ENCODE measurements at regions not wholly inside any gene's neighbourhood (a gene's known extent, or its start where the extent isn't known, plus 50 kb on each side); places are given as distances from the start of the nearest gene placed in this dataset.
A peak's percentile ranks its signal among the peaks of the same experiment; 100 is the strongest.

DNA sequence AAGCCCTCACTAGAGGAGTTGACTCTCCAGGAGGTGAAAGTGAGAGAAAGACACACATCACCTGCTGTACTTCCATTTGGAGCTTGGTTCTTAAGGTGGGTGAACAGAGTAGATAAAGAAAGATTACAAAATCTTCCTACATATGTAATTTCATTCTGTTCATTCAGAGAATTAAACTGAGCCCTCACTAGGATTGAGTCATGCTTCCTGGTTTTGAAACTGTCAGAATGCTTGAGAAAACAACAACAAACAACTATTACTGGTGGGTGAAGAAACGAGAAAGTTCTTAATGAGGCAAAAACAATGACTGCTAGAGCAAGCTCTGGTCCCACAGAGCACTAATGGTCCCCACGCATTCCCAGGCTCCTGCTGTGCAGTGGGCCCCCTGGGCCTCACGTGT, 841.7 kb downstream of the VRK1 start:
- no peak for TF ChIP-seq EP300 (IDR thresholded peaks at IDR 0.05)
- TF ChIP-seq, protein P1, sequence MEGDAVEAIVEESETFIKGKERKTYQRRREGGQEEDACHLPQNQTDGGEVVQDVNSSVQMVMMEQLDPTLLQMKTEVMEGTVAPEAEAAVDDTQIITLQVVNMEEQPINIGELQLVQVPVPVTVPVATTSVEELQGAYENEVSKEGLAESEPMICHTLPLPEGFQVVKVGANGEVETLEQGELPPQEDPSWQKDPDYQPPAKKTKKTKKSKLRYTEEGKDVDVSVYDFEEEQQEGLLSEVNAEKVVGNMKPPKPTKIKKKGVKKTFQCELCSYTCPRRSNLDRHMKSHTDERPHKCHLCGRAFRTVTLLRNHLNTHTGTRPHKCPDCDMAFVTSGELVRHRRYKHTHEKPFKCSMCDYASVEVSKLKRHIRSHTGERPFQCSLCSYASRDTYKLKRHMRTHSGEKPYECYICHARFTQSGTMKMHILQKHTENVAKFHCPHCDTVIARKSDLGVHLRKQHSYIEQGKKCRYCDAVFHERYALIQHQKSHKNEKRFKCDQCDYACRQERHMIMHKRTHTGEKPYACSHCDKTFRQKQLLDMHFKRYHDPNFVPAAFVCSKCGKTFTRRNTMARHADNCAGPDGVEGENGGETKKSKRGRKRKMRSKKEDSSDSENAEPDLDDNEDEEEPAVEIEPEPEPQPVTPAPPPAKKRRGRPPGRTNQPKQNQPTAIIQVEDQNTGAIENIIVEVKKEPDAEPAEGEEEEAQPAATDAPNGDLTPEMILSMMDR (IDR thresholded peaks at IDR 0.05), result no peak
- TF ChIP-seq POLR2A (IDR thresholded peaks at IDR 0.05), result no peak
- peaks cover 0 to 12% (median 0%) of the 10 kb centered on the region in 4 donors for H3K4me1 ChIP-seq
- DNase-seq (ENCODE audit: low spot score in 2 of 2), result no peak

DNA sequence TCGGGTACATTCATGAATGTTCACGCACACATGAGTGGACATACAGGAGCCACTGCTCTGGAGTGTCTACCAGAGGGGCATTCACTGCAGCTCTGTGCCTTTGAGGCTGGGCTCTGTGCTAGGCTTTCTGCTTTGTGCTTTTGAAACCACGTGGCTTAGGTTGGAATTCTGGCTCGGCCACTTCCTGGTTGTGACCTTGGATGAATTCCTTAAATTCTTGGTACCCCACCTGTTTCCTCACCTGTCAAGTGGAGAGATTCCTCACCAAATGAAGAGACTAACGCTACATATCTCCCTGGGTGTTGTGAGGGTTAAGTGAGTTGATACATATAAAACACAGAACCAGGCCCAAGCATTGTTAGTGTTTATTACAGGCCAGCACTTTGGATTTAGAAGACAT, 842.8 kb downstream of the VRK1 start:
- Histone ChIP-seq H3K4me1 (peaks cover 0 to under 1% (median 0%) of the 10 kb centered on the region in 4 donors), H3K27ac (no peak overlapping the region), H3K4me3 (no peak overlapping the region), H3K27me3 (no peaks in the 10 kb centered on the region), H3K9me3 (no peaks in the 10 kb centered on the region), H3K36me3 (no peaks in the 10 kb centered on the region)
- no peak for DNase-seq (ENCODE audit: low spot score in 2 of 2)
- TF ChIP-seq, protein P1 (IDR thresholded peaks at IDR 0.05), result no peak
- TF ChIP-seq EP300 (IDR thresholded peaks at IDR 0.05), result no peak
- no peak for TF ChIP-seq POLR2A (IDR thresholded peaks at IDR 0.05)
- 74 to 77% methylated on average over 5 of the region's 5 CpGs for WGBS, 2 donors

More for the DNA sequence above, 841.7 kb downstream of the VRK1 start:
- H3K36me3 ChIP-seq, result no peaks in the 10 kb centered on the region
- 26 to 36% methylated on average over 3 of the region's 3 CpGs for WGBS, 2 donors
- no peak overlapping the region for H3K4me3 ChIP-seq
- H3K27ac ChIP-seq, result no peak overlapping the region
- H3K27me3 ChIP-seq, result no peaks in the 10 kb centered on the region
- H3K9me3 ChIP-seq, result no peaks in the 10 kb centered on the region

DNA sequence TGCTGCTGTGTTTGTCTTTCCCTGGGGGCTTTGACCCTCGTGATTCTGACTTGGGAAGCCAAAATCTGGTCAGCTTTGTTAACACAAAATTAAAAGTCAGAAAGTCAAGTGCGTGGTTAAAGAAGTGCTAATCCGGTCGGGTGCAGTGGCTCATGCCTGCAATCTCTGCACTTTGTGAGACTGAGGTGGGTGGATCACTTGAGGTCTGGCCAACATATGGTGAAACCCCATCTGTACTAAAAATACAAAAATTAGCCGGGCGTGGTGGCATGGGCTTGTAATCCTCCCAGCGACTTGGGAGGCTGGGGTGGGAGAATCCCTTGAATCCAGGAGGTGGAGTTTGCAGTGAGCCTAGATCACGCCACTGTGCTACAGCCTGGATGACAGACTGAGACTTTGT, 844.6 kb downstream of the VRK1 start:
- no peaks in the 10 kb centered on the region for H3K27me3 ChIP-seq
- H3K4me3 ChIP-seq, result no peak overlapping the region
- no peak overlapping the region for H3K27ac ChIP-seq
- TF ChIP-seq POLR2A (IDR thresholded peaks at IDR 0.05) (no peak), EP300 (IDR thresholded peaks at IDR 0.05) (no peak)
- TF ChIP-seq, protein P1 (IDR thresholded peaks at IDR 0.05), result no peak
- H3K4me1 ChIP-seq, result no peaks in the 10 kb centered on the region
- WGBS, 2 donors, result 34 to 49% methylated on average over 8 of the region's 8 CpGs
- H3K9me3 ChIP-seq, result no peaks in the 10 kb centered on the region
- no peaks in the 10 kb centered on the region for H3K36me3 ChIP-seq
- peak in 1 of 2 donors; percentile 31 for DNase-seq (ENCODE audit: low spot score in 2 of 2)

DNA sequence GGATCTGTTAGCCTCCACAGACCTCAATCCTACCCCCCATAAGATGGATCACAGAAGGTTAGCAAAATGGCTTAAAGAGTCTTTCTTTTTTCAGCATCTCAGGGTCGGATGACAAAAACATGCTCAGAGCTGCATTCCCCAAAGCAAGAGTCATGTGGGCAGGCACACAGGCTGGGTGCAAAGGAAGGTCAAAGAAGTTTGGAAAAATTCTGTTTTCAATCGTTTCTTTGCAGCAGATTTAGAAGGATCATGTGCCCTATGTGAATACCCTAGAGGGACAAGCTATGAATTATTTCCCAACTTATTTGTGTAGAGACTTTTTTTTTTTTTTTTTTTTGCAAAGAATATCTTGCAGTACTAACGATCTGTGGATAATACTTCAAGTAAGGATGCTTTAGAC, 845.4 kb downstream of the VRK1 start:
- Histone ChIP-seq H3K36me3 (no peaks in the 10 kb centered on the region), H3K27me3 (no peaks in the 10 kb centered on the region), H3K9me3 (no peaks in the 10 kb centered on the region), H3K4me3 (no peak overlapping the region), H3K4me1 (no peaks in the 10 kb centered on the region), H3K27ac (no peak overlapping the region)
- 30 to 38% methylated on average over 3 of the region's 3 CpGs for WGBS, 2 donors
- TF ChIP-seq, protein P1 (IDR thresholded peaks at IDR 0.05), result no peak
- TF ChIP-seq POLR2A (IDR thresholded peaks at IDR 0.05) (no peak), EP300 (IDR thresholded peaks at IDR 0.05) (no peak)
- no peak for DNase-seq (ENCODE audit: low spot score in 2 of 2)

DNA sequence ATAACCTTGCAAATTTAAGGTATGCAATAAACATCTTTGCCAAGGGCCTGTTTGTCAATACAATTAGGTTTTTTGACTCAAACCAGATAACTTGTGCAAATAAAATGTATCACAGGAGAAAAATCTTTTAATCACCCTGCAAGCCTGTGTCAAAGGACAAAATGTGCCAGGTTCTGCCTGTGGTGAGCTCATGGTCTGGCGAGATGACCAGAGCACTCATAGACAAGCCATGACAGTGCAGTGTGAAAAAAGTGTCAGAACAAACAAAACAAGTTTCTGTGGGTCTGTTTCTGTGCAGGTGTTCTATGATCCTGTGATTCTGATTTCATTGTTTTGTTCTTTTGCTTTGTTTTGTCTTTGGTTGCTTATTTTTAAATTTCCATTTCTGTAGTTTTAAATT, 847.2 kb downstream of the VRK1 start:
- WGBS, 2 donors, result 52 to 54% methylated on average over 1 of the region's 1 CpG

More for the DNA sequence above, 847.2 kb downstream of the VRK1 start:
- Histone ChIP-seq H3K36me3 (no peaks in the 10 kb centered on the region), H3K4me1 (no peaks in the 10 kb centered on the region), H3K27me3 (no peaks in the 10 kb centered on the region), H3K4me3 (no peak overlapping the region), H3K27ac (no peak overlapping the region), H3K9me3 (no peaks in the 10 kb centered on the region)
- DNase-seq (ENCODE audit: low spot score in 2 of 2), result no peak
- no peak for TF ChIP-seq POLR2A (IDR thresholded peaks at IDR 0.05)
- TF ChIP-seq, protein P1 (IDR thresholded peaks at IDR 0.05), result no peak
- TF ChIP-seq EP300 (IDR thresholded peaks at IDR 0.05), result no peak
